Neural progenitor cell (in vitro differentiated cells): ENCODE measurements at regions not wholly inside any gene's neighbourhood (a gene's known extent, or its start where the extent isn't known, plus 50 kb on each side); places are given as distances from the start of the nearest gene placed in this dataset.

Experiments
- CTCF ChIP-seq: fragments of 200-600 bp; sonication (generic); IDR thresholded peaks from 2 replicates; pipeline ENCODE4 v1.5.1; 2017; ENCODE audit warnings: antibody characterized with exemption, mild to moderate bottlenecking
- EZH2 ChIP-seq: fragments of 200-600 bp; sonication (generic); IDR thresholded peaks from 2 replicates; pipeline ENCODE4 v1.6.1; 2017; ENCODE audit warnings: antibody characterized with exemption, mild to moderate bottlenecking, moderate library complexity
- EZH2phosphoT487 ChIP-seq: fragments of 200-600 bp; sonication (generic); IDR thresholded peaks from 2 replicates; pipeline ENCODE4 v1.6.1; 2017; ENCODE audit warnings: antibody characterized with exemption

DNA sequence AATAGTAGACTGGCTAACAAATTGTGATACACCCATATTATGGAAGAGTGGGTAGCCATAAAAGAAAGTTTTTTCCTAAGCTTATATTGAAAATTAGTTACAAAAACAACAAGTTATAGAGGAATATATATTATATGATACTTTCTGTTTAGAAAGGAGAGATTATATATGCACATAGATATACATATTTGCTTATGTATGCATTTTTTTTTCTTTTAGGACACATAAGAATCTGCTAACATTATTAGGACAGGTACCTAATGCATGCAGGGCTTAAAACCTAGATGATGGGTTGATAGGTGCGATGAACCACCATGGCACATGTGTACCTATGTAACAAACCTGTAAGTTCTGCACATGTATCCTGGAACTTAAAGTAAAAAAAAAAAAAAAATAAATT, 179.6 kb upstream of the KCNJ3 start:
- TF ChIP-seq EZH2phosphoT487 (no peak), CTCF (no peak), EZH2 (no peak)
